WTC11 (cell line): ENCODE measurements at regions not wholly inside any gene's neighbourhood (a gene's known extent, or its start where the extent isn't known, plus 50 kb on each side); places are given as distances from the start of the nearest gene placed in this dataset.

Experiments
- ATAC-seq: fragments of 200-7000 bp; cut with Tn5 transposase; 2 replicates; pipeline ENCODE4 v1.10.0; 2021; ENCODE audit warnings: mild to moderate bottlenecking, moderate library complexity
- CTCF ChIA-PET: fragments of 300-600 bp; sonication (Branson Sonifier 250); formaldehyde crosslinking; loops from one replicate; lab custom pipeline; 2021; ENCODE audit warnings: antibody characterized with exemption; lab: Charles Lee
- POLR2A ChIA-PET: fragments of 350-600 bp; sonication (Branson Sonifier 250); formaldehyde crosslinking; loops from one replicate; lab custom pipeline; 2021; ENCODE audit warnings: antibody characterized with exemption; lab: Charles Lee
- DNase-seq: peaks from one replicate; pipeline ENCODE4 v3.0.0; 2021; ENCODE audit warnings: low spot score
- H3K27ac Mint-ChIP-seq: 2 replicates; pipeline ENCODE4 v1.8.0; 2021; ENCODE audit warnings: mixed read lengths
- H3K27me3 Mint-ChIP-seq: 2 replicates; pipeline ENCODE4 v1.8.0; 2021; ENCODE audit warnings: low read depth, mild to moderate bottlenecking, moderate library complexity, mixed read lengths
- H3K36me3 Mint-ChIP-seq: 2 replicates; pipeline ENCODE4 v1.8.0; 2021; ENCODE audit warnings: mixed read lengths
- H3K4me1 Mint-ChIP-seq: 2 replicates; pipeline ENCODE4 v1.8.0; 2022; ENCODE audit warnings: mixed read lengths
- H3K4me3 Mint-ChIP-seq: 2 replicates; pipeline ENCODE4 v1.8.0; 2021; ENCODE audit warnings: mild to moderate bottlenecking, moderate library complexity, mixed read lengths
- H3K9me3 Mint-ChIP-seq: 2 replicates; pipeline ENCODE4 v1.8.0; 2021; ENCODE audit warnings: mixed read lengths
- ARID4B ChIP-seq: sonication (generic); formaldehyde crosslinking; IDR thresholded peaks from 2 replicates; pipeline ENCODE4 v1.8.0; 2023; ENCODE audit warnings: missing genetic modification reagents, mild to moderate bottlenecking, borderline replicate concordance
- ATF1 ChIP-seq: sonication (generic); formaldehyde crosslinking; IDR thresholded peaks from 2 replicates; pipeline ENCODE4 v1.8.1; 2023; ENCODE audit warnings: mild to moderate bottlenecking, moderate library complexity, missing genetic modification reagents
- CREM ChIP-seq: sonication (generic); formaldehyde crosslinking; IDR thresholded peaks from 2 replicates; pipeline ENCODE4 v1.8.1; 2022; ENCODE audit warnings: mild to moderate bottlenecking, missing genetic modification reagents, moderate library complexity
- CTCF ChIP-seq: fragments of 200-600 bp; IDR thresholded peaks from 2 replicates; pipeline ENCODE4 v1.8.0; 2022; ENCODE audit warnings: antibody characterized with exemption
- E2F1 ChIP-seq: sonication (generic); formaldehyde crosslinking; IDR thresholded peaks from 2 replicates; pipeline ENCODE4 v1.8.0; 2022; ENCODE audit warnings: mild to moderate bottlenecking, missing genetic modification reagents
- GRHL2 ChIP-seq: fragments of 250-450 bp; sonication (Bioruptor Pico); IDR thresholded peaks from 2 replicates; pipeline ENCODE4 v1.8.0; 2022; ENCODE audit warnings: mild to moderate bottlenecking, moderate library complexity; ENCODE audit not compliant: insufficient replicate concordance, severe bottlenecking
- MXD4 ChIP-seq: fragments of 250-450 bp; sonication (Bioruptor Pico); IDR thresholded peaks from 2 replicates; pipeline ENCODE4 v1.8.0; 2021; ENCODE audit warnings: mild to moderate bottlenecking, moderate library complexity, borderline replicate concordance
- NFE2L1 ChIP-seq: sonication (generic); formaldehyde crosslinking; IDR thresholded peaks from 2 replicates; pipeline ENCODE4 v1.8.1; 2023; ENCODE audit warnings: missing genetic modification reagents
- NR3C1 ChIP-seq: sonication (generic); formaldehyde crosslinking; conservative IDR thresholded peaks from 2 replicates; pipeline ENCODE4 v1.8.1; 2023; ENCODE audit warnings: low read depth, mild to moderate bottlenecking, missing genetic modification reagents
- OVOL2 ChIP-seq: fragments of 250-450 bp; sonication (Bioruptor Pico); IDR thresholded peaks from 2 replicates; pipeline ENCODE4 v1.9.0; 2021; ENCODE audit warnings: mild to moderate bottlenecking, borderline replicate concordance
- PREB ChIP-seq: sonication (generic); formaldehyde crosslinking; IDR thresholded peaks from 2 replicates; pipeline ENCODE4 v1.8.1; 2022; ENCODE audit warnings: mild to moderate bottlenecking, missing genetic modification reagents, moderate library complexity, borderline replicate concordance
- PRRX2 ChIP-seq: fragments of 250-450 bp; sonication (Bioruptor Pico); IDR thresholded peaks from 2 replicates; pipeline ENCODE4 v1.8.0; 2021; ENCODE audit warnings: mild to moderate bottlenecking
- TEAD4 ChIP-seq: sonication (generic); formaldehyde crosslinking; IDR thresholded peaks from 2 replicates; pipeline ENCODE4 v1.8.0; 2022; ENCODE audit warnings: mild to moderate bottlenecking, missing genetic modification reagents
- ZNF121 ChIP-seq: sonication (generic); formaldehyde crosslinking; IDR thresholded peaks from 2 replicates; pipeline ENCODE4 v1.8.0; 2023; ENCODE audit warnings: missing genetic modification reagents
- ZNF263 ChIP-seq: sonication (generic); formaldehyde crosslinking; IDR thresholded peaks from 2 replicates; pipeline ENCODE4 v1.8.1; 2022; ENCODE audit warnings: low read depth, mild to moderate bottlenecking, moderate library complexity, missing genetic modification reagents
- ZNF281 ChIP-seq: sonication (generic); formaldehyde crosslinking; IDR thresholded peaks from 2 replicates; pipeline ENCODE4 v1.8.0; 2023; ENCODE audit warnings: mild to moderate bottlenecking, missing genetic modification reagents
- ZNF396 ChIP-seq: fragments of 250-450 bp; sonication (Bioruptor Pico); IDR thresholded peaks from 2 replicates; pipeline ENCODE4 v1.8.0; 2021; ENCODE audit warnings: mild to moderate bottlenecking, moderate library complexity, borderline replicate concordance
- ZNF416 ChIP-seq: fragments of 250-450 bp; sonication (Bioruptor Pico); IDR thresholded peaks from 2 replicates; pipeline ENCODE4 v1.9.0; 2021; ENCODE audit warnings: mild to moderate bottlenecking, inconsistent platforms
- ZNF425 ChIP-seq: fragments of 250-450 bp; sonication (Bioruptor Pico); conservative IDR thresholded peaks from 2 replicates; pipeline ENCODE4 v1.9.0; 2021; ENCODE audit warnings: mild to moderate bottlenecking

GRCh38 chrX:110512341-110512740 is 153.7 kb downstream of the RTL9 start:
- H3K9me3 Mint-ChIP-seq: peaks cover 9% of the 10 kb centered on the region
- H3K27me3 Mint-ChIP-seq: peaks cover 15% of the 10 kb centered on the region
- ChIA-PET CTCF (no interaction called here), POLR2A (no interaction called here)
- no peak overlapping the region for H3K4me3 Mint-ChIP-seq
- no peak for DNase-seq
- peaks cover 8% of the 10 kb centered on the region for H3K36me3 Mint-ChIP-seq
- H3K27ac Mint-ChIP-seq: no peak overlapping the region
- peaks cover 30% of the 10 kb centered on the region for H3K4me1 Mint-ChIP-seq
- ATAC-seq: no peak
- TF ChIP-seq ZNF396 (CRISPR knock-in tag): no peak
- no peak for TF ChIP-seq ZNF281
- TF ChIP-seq, all 79 proteins: peak for 0

GRCh38 chrX:110514509-110514908 is 155.9 kb downstream of the RTL9 start:
- TF ChIP-seq TEAD4 (CRISPR knock-in tag) (no peak), GRHL2 (no peak), ARID4B (CRISPR knock-in tag) (no peak), NFE2L1 (CRISPR knock-in tag) (no peak), MXD4 (CRISPR knock-in tag) (no peak), CREM (CRISPR knock-in tag) (no peak), ZNF425 (CRISPR knock-in tag) (no peak), ZNF121 (no peak), ZNF416 (CRISPR knock-in tag) (no peak), OVOL2 (CRISPR knock-in tag) (no peak), CTCF (no peak), NR3C1 (CRISPR knock-in tag) (no peak), E2F1 (CRISPR knock-in tag) (no peak), ATF1 (CRISPR knock-in tag) (no peak), PRRX2 (CRISPR knock-in tag) (no peak), PREB (CRISPR knock-in tag) (no peak), ZNF263 (CRISPR knock-in tag) (no peak)
- ChIA-PET POLR2A (no interaction called here), CTCF (no interaction called here)
- ATAC-seq: no peak
- DNase-seq: no peak
- peaks cover 25% of the 10 kb centered on the region for H3K4me1 Mint-ChIP-seq
- H3K4me3 Mint-ChIP-seq: no peak overlapping the region
- peaks cover 15% of the 10 kb centered on the region for H3K27me3 Mint-ChIP-seq
- peaks cover 9% of the 10 kb centered on the region for H3K9me3 Mint-ChIP-seq
- no peak overlapping the region for H3K27ac Mint-ChIP-seq
- H3K36me3 Mint-ChIP-seq: peaks cover 8% of the 10 kb centered on the region
